ENCODE measurements at regions not wholly inside any gene's neighbourhood (a gene's known extent, or its start where the extent isn't known, plus 50 kb on each side); places are given as distances from the start of the nearest gene placed in this dataset.
"Not testable (repeated sequence)": the region's sequence is repeated elsewhere in the genome, so short reads cannot be mapped to it uniquely, and the experiment has no call there.

- DNase-seq (ENCODE audit: low read depth): no peak
These were observed 1226.0 kb downstream of the CDH8 start for GRCh38 chr16:60810250-60810649.

GRCh38 chr16:60792437-60792836, 1243.8 kb downstream of the CDH8 start:
- no peak for DNase-seq (ENCODE audit: low read depth)

DNA sequence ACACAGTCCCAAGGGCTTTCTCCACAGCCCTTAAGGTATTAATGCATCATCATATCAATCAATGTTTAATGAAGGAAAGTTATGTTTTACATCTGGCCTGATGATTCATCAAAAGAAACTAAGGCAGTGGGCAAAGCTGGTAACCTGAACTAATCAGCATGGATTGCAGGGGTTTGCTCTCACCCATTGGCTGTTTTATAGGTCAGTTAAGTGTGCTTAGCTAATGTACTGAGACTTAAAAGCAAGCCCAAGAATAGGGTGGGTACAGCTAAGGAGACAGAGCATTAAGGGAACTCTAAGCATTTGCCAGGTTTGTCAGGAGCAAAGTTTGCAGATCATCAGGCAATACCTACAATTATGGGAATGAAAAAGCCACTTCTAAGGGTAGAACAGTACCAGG, 1247.6 kb downstream of the CDH8 start:
- DNase-seq (ENCODE audit: low read depth): no peak

- no peak for DNase-seq (ENCODE audit: low read depth)
These were observed 1260.0 kb downstream of the CDH8 start for GRCh38 chr16:60776281-60776680.

DNA sequence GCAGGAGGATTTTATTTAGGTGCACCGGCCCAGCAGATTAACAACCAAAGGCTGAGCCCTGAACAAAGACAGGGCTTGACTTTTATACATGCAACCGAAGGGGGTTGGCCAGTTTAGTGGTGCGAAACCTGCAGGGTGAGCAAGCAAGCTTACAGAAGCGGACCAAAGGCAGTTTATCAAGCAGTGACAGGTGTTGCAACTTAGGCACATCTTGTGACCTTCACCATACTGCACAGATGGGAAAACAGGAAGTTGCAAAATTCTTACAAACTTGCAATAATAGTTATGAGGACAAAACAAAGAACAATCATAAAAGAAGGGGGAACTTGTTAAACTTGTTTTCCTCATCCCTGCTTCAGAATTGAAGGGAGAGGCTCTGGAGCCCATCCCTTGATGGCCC, 1265.1 kb downstream of the CDH8 start:
- DNase-seq (ENCODE audit: low read depth): no peak

- not testable (repeated sequence) for DNase-seq (ENCODE audit: low read depth)
These were observed 1265.9 kb downstream of the CDH8 start for GRCh38 chr16:60770384-60770783.

GRCh38 chr16:60763869-60764268, 1272.4 kb downstream of the CDH8 start:
- no peak for DNase-seq (ENCODE audit: low read depth)

DNA sequence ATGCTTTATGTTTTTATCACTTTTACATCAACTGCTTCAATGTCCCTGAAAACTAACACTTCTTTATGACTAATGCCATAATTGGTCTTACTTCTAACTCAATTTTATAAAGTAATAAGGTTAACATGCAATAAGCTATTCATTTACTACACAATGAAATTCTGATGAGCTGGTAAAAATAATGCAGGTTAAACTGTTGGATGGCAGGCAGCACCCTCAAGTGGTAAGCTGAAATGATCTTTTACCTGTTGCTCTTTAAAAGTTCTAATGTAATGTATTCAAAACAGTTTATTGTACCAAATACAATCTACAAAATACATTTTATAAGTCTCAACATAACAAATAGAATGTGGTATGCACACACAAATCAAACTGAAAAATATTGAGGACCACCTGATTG, 1280.3 kb downstream of the CDH8 start:
- DNase-seq (ENCODE audit: low read depth): no peak

DNA sequence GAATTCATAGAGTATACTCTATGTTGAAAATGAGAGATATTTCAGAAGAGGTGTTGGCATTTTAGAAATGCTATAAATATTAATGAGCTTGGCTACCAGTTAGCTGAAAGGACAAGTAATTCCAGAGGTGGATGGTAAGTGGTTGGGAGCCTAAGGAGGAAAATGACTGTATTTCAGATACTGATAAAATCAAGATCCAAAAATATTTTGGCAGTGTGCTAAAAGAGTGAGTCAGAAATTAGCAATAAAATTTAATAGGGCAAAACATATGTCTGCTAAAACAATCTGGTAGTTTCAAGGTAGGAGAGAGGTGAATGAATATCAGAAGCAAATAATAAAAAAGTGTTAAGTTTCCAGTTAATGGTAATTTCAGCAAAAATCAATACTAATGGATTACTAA, 1287.9 kb downstream of the CDH8 start:
- DNase-seq (ENCODE audit: low read depth): no peak

GRCh38 chr16:60744198-60744597, 1292.0 kb downstream of the CDH8 start:
- no peak for DNase-seq (ENCODE audit: low read depth)

- no peak for DNase-seq (ENCODE audit: low read depth)
These were observed 1294.4 kb downstream of the CDH8 start for GRCh38 chr16:60741810-60742209.

GRCh38 chr16:60739737-60740683, 1296.2 kb downstream of the CDH8 start:
- DNase-seq (ENCODE audit: low read depth): no peak

DNA sequence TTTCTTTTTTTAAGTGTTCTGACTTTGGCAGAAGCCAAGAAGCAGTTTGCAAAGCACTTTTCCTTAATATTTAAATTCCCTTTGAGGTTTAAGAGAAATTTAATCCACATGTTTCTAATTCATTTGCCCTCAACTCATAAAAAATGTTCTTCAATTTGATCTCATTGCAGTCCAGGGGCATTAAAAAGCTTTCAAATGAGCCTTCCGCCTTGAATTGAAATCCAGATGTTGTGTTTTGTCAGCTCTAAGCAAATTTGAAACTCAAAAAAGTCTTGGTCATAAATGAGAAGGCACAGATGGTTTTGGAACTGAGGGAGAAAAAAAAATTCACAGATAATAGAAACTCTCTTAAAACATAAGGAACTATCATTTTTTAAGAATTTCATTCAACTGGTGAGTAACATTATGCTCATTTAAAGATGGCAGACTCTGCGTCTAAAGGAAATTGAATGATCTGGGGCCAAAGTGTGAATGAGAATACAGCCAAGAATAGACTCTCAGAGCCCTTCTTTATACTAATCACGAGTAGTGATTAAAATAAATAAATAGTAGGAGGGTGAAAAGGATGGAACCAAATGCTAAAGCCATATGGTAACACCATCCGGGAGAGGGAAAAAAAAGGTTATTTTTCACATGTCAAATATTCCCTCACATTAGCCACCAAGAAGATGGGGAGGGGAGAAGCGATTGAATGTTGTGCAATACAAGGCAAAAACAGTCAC, 1304.7 kb downstream of the CDH8 start:
- DNase-seq (ENCODE audit: low read depth): no peak

DNA sequence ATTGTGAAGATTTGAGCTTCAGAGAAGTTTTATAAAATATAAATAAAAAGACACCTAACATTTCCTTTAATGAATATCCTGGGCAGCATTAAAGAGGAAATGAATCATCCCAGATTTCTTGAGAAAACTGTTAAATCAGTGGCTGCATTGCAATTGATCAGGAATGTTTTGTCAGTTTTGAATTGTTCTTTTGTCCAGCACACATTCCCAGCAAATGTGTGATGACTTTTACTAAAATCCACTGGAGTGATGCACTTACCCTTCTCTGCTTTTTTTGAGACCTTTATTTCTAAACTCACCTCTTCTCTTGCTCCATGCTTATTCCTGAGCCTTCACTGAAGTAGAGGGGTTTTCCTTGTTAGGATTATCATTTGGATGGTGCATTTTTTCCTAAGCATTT, 1307.2 kb downstream of the CDH8 start:
- DNase-seq (ENCODE audit: low read depth): no peak

GRCh38 chr16:60727851-60728250, 1308.4 kb downstream of the CDH8 start:
- no peak for DNase-seq (ENCODE audit: low read depth)

DNA sequence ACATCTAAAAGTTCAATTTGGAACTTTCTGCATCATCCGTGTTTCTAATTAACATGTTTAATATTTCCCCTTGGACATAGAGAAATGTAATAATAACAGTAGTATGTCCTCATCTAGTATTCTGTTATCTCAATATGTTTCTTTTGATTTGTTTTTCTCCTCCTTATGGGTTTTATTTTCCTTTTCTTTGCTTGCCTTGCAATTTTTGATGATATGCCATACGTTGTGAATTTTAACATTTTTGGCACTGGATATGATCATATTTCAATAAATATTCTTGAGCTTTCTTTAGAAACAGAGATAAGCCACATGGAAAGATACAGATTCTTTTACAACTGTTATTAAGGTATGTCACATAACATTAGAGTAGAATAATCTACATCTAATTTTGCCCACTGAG, 1316.2 kb downstream of the CDH8 start:
- no peak for DNase-seq (ENCODE audit: low read depth)

GRCh38 chr16:60717808-60718207, 1318.4 kb downstream of the CDH8 start:
- DNase-seq (ENCODE audit: low read depth): no peak

DNA sequence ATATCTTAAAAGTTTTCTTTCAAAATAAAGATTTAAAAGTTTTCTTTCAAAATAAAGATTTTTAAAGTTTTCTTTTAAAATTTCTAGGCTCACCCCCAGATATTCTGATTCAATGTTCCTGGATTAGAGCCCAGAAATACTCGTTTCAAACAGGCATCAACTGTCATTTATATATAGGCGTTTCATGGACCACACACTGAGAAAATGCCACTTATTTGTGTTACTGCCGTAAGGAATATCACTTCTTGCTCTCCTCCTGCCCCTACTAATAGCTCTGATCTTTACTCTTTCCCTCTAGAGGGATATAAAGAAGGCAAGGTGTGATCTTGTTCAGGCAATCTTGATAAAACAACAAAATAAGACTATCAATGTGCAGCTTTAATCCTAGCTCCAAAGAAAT, 1324.1 kb downstream of the CDH8 start:
- DNase-seq (ENCODE audit: low read depth): no peak

GRCh38 chr16:60704726-60705125, 1331.5 kb downstream of the CDH8 start:
- no peak for DNase-seq (ENCODE audit: low read depth)

DNA sequence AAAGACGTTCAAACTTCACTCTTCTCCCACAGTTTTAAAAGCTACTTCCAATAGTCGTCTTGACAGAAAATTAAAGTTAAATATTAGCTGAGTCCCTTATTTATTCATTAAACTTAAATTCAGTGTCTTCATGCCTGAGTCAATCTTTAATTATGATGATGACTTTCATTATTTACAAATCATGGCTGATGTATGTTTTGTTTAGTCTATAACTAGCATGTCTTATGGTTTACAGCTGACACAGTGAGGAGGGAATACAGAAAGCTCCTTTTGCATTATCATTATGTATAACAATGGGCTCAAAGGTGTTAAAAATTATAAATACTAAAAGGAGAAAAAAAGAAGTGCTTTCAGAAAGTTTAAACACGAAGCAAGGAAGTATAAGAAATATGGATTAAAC, 1333.1 kb downstream of the CDH8 start:
- no peak for DNase-seq (ENCODE audit: low read depth)

GRCh38 chr16:60686824-60687223, 1349.4 kb downstream of the CDH8 start:
- DNase-seq (ENCODE audit: low read depth): no peak

DNA sequence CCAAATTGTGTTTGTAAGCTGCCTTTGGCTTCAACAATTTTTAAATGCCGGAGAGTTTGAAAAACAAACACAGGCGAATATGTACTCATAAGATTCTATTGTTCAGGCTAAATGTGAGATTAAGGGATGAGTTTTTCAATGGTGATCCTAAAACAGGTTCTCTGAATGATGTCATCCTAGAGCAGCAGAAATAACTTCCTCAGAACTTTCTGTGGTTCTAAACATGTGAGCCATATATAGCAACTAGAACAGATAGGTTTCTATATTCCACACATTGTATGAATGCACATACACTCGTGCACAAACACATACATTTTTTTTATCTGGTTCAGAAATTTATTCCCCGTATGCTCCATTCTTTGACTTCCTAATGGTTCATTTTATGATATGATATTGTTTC, 1352.2 kb downstream of the CDH8 start:
- DNase-seq (ENCODE audit: low read depth): no peak

GRCh38 chr16:60682219-60682618, 1354.0 kb downstream of the CDH8 start:
- no peak for DNase-seq (ENCODE audit: low read depth)

Data from stromal cell of bone marrow (primary cell).